GM10266 (cell line): ENCODE measurements at regions not wholly inside any gene's neighbourhood (a gene's known extent, or its start where the extent isn't known, plus 50 kb on each side); places are given as distances from the start of the nearest gene placed in this dataset.

Experiments
- DNase-seq: peaks from one replicate; pipeline ENCODE4 v3.0.0; 2012; ENCODE audit errors: extremely low spot score
- TF ChIP-seq, protein P1 (sequence below): IDR thresholded peaks from 2 replicates; pipeline ENCODE4 v1.5.1; 2012; ENCODE audit warnings: mild to moderate bottlenecking, low read depth; ENCODE audit not compliant: control insufficient read depth, insufficient read depth; ENCODE audit errors: missing control alignments

DNA sequence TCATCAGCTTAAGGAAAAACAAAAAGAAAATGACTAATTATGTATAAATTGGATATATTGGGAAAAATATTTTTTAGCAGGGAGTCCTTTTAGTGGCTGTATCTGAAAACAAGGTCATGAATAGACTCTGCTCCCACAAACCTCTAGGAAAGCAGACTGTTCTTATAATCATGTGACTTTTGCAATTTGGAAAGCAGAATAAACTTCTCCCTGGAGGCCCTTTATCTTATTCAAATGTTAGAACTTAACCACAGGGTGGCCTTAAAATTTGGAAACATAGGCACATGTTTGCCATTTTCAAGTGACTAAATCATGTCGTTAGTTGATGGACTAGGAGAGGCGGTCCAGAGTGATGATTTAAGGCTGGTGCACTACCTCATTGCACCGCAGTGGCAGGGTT lies 196.6 kb upstream of the KRR1 start:
- TF ChIP-seq, protein P1, sequence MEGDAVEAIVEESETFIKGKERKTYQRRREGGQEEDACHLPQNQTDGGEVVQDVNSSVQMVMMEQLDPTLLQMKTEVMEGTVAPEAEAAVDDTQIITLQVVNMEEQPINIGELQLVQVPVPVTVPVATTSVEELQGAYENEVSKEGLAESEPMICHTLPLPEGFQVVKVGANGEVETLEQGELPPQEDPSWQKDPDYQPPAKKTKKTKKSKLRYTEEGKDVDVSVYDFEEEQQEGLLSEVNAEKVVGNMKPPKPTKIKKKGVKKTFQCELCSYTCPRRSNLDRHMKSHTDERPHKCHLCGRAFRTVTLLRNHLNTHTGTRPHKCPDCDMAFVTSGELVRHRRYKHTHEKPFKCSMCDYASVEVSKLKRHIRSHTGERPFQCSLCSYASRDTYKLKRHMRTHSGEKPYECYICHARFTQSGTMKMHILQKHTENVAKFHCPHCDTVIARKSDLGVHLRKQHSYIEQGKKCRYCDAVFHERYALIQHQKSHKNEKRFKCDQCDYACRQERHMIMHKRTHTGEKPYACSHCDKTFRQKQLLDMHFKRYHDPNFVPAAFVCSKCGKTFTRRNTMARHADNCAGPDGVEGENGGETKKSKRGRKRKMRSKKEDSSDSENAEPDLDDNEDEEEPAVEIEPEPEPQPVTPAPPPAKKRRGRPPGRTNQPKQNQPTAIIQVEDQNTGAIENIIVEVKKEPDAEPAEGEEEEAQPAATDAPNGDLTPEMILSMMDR = no peak
- DNase-seq = no peak

DNA sequence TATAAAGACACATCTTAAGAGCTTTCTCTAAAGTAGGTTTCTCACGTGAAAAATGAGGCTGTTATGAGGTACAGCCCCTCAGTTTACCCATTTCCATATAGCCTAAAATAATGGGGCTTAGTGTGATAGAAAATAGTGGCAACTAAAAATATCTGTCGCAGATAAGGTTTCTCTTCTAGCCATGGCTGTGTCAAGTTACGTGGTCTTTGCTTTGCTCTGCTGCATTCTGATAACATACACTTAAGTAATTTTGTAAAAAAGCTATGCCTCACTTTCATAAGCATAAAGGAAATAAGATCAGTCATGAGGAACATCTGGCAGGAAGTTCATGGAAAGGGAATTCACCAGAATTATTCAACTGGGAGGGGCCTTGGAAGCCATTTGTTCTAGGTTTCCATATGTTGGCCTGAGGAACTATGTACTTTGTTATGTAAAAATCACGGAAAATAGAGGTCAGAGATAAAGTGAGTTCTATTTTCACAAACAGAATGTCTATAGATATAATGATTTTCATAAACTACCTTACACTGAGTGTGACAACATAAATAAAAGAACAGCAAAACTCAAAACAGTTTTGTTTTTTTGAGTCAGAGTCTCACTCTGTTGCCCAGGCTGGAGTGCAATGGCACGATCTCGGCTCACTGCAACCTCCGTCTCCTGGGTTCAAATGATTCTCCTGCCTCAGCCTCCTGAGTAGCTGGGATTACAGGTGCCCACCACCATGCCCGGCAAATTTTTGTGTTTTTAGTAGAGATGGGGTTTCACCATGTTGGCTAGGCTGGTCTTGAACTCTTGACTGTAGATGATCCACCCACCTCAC lies 195.6 kb upstream of the KRR1 start:
- DNase-seq = no peak
- TF ChIP-seq, protein P1 = no peak

DNA sequence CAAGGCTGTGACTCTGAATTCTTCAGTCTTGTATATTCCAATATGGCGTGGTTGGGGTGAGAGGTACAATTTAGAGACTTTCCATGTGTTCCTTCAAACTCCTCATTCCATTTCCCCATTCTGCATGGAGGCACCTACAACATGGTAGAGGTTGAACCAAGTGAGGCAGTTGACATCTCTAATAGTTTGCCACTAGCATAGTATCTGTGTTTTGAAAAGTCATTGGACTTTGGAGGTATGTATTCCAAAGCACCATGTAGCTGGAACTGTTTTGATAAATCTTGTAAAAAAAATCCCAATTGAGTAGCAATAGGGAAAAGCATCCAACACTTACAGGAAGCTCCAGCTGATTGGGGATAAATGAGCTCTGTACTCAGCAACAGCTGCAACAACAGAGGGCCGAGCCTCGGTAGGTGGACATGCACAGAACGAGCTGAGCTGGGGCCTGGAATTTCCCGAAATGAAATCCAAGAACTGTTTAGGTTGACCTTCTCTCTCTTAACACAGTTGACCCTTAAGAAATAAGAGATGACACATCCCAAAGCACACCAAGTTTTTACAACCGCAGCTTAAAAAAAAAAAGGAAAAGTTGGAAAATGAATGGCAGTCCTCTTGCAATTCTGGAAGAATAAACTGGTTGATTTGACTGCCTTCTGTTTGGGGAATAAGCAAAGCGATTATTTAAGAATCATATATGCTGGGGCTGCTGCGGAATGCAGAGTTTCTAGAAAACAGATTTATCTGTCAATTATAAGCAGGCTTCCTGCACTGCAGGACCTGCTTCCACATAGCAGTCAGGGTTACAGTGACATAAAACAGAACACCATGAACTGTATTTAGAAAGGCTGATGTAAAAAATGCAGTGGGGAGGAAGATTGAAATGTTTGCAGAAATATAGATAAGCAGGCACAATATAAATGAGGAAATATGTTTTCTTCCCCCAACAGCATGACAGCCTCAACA lies 194.6 kb upstream of the KRR1 start:
- TF ChIP-seq, protein P1 = no peak
- DNase-seq = no peak

DNA sequence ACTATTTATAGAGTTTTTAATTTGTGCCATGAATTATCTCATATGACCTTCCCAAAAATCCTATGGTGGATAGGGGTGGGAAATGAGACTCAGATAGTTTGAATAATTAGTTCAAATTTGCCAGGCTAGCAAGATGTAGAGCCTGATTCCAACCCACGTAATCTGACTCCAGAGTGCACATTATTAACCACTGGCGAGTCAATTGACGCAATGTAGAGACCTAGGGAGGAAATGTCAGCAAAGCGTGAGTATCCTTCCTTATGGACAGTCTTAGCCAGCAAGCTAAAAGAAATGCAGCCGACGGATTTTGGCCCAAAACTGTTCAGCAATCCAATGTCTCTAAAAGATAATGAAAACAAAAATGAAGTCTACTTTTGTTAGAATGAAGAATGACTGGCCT lies 193.3 kb upstream of the KRR1 start:
- no peak for DNase-seq
- TF ChIP-seq, protein P1 = no peak

DNA sequence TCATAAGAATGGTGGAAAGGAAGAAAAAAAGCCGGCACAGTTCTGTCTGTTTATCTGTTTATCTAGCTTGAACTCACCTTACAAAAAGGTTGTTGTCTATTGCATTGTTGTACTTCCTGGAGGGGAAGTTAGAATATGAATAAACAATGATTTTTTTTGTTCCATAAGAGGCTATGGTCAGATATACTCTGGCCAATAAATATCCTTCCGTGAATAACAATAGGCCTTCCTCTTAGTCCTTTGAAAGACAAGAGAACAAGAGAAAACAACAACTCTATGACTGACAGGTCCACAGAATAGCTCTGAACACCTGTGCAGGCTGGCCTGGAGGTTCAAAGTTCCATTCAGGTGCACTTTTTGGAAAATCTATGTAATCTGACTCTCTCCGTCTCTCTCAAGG lies 192.8 kb upstream of the KRR1 start:
- TF ChIP-seq, protein P1 = no peak
- DNase-seq = no peak

DNA sequence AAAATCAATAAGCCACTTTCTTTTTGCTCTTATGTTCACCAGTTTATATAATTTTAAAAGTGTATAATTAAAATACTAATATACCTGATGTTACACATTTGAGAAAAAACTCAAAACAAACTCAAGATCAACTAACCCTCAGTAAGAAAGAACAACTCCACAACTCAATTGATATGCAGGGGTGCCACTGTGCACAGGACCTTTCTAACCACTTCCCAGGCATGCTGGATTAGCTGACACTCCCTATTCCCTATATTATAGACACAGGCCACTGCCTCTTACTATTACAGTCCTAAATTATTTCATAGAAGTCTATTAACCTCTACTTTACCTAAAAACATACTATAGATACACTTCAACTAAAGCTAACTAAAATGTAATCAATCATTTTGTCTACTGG lies 191.7 kb upstream of the KRR1 start:
- TF ChIP-seq, protein P1 = no peak
- DNase-seq = no peak
